Activated CD4-positive, alpha-beta T cell treated with anti-CD3 and anti-CD28 coated beads, Interleukin-2, Interleukin-6, amounts not matched to agents 100 ng/mL and 50 ng/mL, durations not matched to agents 16 hours and 8 hours (primary cell): ENCODE measurements at regions not wholly inside any gene's neighbourhood (a gene's known extent, or its start where the extent isn't known, plus 50 kb on each side); places are given as distances from the start of the nearest gene placed in this dataset.

Experiments
- DNase-seq: peaks from one replicate; pipeline ENCODE4 v3.0.0-alpha.2; 2020

DNA sequence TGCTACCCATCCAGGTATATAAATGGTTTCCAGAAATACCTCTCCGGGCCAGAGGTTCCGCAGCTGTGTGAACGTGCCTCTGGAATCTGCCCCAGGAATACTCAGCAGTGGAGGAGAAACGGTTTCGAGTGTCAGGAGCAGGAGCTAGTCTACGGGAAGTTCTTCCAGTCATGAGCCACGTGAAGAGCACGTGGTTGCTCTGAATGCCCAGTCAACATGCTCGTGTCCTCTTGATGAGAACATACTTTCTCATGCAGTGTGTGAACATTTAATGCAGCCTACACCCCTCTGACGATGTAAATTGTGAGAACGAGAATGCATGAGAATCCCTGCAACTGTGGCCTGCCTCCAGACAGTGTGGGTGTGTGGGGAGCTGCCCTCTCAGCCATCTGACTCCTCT lies 277.0 kb upstream of the SHH start:
- DNase-seq = no peak

DNA sequence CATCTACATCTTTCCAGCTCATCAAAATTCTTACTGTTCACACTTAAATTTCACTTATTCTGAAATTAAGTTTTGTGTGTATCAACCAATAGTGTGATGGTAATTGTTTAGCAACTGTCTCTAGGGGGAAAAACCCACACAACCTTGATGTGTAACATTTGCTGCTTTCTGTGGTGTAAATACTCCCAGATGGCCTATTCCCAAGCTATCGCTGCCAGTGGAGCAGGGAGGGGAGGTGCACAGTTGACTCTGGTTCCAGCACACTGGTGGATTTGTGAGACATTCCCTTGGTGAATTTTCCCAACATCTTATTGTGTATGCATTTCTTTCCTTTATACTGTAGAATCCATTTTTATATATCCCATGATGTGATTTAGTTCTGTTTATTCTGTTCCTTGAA lies 275.9 kb upstream of the SHH start:
- no peak for DNase-seq

DNA sequence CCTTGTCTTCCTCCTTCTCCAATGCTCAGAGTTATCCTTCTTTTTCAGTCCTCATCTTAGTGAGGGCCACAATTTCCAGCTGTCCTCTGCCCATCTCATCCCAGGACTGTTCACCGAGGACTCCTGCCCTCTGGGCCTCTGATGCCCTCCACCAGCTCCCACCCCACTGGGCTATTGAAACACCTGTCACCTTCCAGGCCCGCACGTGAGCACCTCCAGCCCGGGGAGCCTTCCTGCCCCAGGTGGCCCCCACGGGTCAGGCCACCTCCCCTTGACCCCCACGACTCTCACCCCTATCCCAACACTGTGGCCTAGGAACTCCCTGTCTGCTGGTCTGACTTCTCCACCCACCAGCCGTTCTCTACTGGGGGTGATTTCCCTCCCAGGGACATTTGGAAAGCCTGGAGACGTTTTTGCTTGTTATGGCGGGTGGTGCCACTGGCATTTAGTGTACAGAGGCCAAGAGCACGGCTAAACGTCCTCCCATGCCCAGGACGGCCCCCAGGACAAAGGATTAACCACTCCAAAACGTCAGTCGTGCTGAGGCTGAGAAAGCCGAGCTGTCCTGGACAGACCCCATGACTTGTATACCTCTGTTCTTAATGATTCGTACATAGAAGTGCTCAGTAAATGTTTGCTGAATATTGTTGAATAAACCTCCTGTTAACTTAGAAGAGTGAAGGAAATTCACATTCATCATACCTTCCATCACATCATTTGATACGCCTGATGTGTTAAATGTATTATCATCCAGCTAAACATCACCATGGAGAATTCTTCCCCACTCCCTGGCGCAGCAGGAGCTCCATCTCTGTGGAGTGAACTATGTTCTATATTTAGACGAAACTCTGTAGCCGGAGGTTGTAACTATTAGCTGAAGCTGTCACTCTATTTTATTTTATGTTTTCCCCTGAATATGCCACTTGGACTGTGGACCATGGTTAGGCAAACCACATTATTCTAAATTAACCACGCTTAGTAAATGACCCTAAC lies 270.1 kb upstream of the SHH start:
- DNase-seq = no peak

DNA sequence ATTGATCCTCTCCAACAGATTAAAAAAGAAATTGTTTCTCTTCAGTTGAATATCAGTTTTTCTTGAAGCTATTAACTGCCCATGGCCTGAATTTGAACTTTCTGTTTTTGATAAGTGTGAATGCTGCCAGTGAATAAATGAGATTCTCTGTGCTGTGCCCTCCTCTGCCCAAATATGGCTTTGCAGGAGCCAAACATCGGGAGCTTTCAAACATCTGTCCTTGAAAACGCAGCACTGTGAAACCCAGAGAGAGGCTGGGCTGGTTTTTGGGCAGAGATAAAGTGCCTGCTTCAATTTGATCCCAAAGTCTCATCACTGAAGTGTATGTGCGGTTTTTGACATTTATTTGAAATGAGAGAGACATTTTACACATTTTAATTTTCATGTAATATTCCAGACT lies 268.3 kb upstream of the SHH start:
- DNase-seq = no peak

DNA sequence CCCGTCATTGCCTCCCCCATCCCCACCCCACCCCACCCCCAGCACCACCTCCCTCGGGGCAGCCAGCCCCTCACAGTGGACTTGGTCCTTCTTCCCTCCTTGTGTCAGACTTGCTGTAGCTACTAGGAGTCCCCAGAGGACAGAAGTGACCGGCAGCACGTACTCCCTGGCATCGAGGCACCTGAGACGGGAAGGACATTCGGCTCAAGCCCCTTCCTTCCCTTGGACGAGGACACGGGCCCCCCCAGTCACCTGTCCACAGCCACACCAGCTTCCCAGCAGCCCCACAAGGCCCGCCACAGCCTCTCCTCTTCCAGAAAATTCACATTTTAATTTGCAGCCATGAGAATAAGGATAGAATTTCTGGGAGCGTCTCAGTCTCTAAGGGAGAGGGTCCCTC lies 267.8 kb upstream of the SHH start:
- no peak for DNase-seq

DNA sequence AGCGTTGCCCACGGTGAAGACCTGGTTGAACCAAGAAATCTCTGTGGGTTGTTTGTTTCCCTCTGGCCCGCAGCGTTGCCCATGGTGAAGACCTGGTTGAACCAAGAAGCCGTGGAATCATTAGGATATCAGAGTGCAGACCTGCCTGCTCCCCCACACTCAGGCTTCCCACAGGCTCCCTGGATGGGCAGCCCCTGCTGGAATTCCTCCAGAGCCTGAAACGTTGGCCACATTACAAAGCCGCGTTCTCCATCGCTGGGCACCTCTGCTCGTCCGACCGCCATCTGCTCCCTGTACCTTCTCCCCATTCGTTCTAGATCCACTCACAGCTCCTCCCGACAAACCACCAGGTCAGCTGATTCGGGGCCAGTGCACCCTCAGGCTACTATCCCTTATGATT lies 266.9 kb upstream of the SHH start:
- no peak for DNase-seq

DNA sequence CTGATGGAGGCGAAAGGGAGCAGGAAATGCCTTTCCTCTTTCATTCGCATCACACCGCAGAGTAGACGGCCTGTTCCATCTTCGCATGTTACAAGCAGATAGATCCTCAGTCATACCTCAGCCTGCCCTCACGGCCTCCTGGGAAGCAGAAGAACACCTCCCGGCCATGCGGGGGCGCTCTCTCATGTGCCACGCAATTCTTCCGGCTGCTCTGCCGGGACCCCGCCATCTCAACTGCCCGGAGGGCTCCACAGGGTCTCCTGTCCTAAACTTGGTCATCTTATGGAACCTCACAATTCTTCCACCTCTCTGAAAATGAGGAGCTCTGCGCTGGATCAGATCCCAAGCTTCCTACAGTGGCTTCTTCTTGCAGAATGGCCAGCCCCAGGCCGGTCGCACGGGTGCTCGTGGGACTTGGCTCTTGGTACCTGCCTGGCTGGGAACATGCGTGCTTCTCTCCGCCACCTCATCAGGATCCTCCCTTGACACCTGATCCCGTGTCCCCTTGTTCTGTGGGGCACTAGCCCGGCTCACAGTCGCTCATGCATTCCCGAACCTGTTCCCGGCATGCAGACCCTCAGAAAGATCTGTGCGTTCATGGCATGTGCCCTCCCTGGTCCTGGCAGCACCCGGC lies 262.8 kb upstream of the SHH start:
- no peak for DNase-seq

DNA sequence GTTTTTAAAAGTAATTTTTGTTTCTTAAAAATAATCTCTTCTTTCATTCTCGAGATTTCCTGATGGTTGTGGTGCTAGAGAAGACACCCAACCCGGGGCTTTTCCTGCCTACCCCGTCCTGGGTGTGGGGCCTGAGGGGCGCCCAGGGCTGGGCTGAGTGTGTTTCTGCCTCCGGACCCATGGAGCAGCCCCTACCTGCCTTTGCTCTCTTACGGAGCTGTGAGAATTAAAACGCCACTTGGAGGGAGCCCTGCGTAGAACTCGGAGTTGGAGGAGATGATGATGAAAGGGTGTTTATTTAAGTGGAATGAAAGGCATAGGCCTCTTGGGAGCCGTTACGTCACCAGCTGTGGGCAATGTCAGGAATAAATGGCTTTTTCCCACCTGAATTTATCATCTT lies 261.8 kb upstream of the SHH start:
- DNase-seq = no peak

DNA sequence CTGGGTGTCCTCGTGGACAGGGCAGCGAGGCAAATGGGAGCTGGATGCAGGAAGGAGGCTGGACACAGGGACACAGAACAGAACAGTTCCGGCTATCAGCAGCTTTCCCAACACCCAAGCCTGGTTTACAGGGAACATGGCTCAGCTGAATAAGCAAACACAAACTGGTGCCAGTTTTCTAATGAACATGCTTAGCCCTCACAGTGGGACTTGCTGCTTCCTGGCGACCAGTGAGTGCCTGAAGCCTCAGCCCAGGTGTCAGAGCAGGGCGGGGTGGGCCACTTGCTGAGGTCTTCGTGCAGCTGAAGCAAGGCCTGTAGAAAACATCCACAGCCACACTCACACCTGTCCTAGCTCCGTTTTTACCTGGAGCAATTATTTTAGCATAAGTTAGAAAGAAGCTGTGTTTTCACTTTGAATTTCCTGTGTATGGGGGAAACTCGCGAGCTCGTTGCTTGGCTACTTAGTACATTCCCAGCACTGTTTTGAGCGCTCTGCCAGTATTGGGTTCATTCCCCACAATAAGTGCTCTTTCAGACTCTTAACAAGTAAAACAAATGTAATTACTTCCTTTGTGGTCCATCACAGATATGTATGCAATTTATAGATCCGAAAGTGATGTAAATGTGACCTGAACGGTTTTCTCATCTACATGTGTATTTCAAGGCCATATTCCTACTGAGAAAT lies 261.2 kb upstream of the SHH start:
- no peak for DNase-seq

DNA sequence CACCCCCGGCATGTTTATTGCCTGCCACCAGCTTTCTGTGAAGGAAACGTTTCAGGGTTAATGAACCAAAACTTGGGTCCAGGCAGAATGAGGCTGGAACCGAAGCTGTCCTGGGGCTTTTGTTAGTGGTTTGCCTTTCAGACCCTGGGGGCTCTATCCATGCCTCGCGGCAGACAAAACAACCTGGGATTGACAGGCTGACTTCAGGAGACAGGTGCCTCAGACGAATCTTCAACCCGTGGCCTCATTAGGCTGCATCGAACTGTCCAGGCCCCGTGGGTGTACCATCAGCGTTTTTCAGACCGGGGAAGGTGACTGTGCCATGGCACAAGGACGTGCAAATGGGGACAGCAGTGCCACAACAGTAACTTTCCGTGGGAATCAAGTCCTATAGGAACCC lies 259.3 kb upstream of the SHH start:
- DNase-seq = no peak

DNA sequence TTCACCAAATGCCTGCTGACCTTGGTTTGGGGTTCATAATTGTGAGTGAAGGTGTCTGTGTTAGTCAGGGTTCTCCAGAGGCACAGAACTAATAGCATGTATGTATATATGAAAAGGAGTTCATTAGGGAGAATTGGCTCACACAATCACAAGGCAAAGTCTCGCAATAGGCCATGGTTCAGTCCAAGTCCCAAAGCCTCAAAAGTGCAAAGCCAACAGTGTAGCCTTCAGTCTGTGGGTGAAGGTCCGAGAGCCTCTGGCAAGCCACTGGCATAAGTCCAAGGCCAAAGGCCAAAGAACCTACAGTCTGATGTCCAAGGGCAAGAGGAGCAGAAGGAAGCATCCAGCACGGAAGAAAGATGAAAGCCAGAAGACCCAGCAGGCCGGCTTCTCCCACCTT lies 257.6 kb upstream of the SHH start:
- DNase-seq = no peak

DNA sequence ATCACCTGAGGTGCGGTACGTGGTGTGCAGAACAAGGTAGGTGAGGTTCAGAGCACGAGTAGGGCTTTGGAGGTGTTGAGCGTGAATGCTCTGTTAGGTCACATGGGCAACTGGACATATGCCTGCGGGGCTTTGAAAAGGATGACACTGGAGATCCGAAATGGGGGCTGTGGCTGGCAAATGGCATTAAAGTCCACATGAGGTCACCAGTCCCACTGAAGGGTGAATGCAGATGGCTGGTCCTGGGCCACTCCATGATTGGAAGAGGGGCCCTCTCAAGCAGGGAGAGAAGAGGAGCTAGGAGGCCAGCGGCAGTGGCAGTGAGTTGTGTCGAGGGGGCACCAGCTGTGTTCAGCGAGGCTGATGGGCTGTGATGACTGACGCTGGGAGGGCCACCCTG lies 254.9 kb upstream of the SHH start:
- DNase-seq = no peak

DNA sequence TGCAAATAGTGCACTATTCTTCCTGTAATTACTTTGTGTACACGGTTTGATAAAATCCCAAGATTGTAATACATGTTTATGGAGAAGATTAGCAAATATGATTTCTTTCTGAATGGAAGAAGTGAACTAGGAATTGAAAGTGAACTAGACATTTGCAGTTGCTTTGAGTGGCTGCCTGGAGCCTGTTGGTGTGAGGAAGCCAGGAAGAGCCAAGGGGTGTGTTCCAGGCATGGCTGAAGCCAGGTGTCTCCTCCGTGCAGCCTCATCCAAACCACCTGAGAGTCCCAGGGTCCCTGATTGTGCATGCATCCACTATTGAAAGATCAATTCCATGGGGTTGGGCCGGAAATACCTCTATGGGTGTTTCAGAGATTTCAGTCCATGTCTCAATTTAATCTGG lies 253.1 kb upstream of the SHH start:
- no peak for DNase-seq

DNA sequence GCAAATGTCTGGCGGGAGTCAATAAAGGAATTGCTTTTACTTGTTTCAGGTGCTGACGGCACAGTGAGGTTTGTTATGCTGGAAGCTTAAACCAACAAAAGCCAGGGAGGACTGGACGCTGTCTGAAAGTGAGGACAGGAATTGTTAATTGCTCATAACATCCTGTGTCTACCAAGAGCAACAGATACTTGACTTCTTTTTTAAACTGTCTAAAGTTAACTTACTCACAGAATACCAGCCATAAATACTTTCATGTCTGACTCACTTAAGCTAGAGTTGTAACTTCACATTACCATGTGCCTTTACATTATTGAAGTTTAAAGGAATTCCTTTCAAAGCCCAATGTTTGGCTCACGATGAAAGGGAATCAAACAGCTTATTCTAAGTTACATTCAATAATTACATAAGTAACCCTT lies 252.7 kb upstream of the SHH start:
- no peak for DNase-seq

DNA sequence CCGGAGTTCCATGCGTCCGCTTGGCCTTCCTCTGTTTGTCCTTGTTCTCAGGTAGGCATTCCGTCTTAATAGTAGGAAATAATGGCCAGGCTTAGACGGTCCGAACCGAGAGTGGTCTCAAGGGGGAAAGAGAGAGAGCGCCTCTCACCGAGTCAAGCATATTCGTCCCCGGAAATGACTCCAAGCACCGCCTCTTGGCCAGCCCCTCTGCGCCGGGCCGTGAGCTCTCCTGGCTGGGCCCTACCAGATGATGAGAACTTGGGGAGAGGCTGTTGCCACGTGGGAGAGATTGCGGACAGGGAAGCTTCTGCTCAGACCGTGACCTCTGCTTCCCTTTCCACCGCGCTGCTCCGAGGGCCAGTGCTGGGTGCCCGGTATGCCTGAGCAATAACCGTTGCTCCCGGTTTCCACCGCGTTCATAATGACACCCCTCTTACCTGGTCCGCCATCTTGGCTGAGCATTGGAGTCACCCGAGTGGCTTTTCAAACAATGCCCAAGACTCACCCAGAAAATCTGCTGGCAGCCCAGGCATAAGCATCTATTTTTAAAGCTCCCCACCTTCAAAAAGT lies 251.1 kb upstream of the SHH start:
- no peak for DNase-seq

DNA sequence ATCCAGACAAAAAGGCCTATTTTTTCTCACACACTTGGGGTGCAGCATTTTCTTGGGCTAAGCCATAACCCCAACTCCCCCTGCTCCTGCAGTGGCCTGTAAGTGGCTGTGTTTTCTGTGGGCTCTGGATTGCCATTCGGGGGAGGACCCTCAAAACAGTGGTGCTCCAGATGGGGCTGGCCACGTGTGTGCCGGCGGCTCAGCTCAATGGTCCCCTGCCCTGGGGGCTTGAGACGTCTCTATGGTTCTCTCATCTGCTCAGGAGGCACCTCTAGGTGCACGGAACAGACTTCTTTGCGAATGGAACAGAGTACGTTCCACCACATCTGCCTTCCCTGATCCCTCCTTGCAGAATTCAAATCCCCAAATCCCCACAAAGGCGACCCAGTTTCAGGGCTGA lies 250.0 kb upstream of the SHH start:
- DNase-seq = no peak

DNA sequence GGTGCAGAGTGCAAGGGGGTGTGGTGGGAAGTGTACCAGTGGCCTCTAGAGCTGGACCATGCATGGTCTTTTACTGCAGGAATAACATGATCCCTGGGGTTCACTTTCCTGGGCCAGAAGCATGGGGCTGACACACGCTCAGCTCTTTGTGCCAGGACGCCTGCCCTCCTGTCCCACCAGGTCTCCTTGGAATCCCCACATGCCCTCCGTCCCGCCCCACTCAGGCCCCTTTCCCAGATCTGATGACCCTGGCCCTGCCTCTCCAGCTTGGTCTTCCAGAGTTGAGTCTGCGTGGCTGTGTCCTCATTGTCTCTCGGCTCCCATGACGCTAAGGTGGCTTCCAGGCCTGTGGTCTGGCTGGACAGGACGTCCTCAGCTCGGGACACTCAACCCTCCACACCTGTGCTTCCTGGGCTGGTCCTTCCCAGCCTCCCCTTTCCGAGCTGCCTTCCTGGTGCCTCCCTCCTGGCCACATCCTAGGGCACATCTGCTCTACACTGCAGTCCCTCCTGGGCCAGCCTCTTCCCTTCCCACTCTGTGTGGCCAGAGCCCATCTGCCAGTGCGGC lies 249.5 kb upstream of the SHH start:
- no peak for DNase-seq

DNA sequence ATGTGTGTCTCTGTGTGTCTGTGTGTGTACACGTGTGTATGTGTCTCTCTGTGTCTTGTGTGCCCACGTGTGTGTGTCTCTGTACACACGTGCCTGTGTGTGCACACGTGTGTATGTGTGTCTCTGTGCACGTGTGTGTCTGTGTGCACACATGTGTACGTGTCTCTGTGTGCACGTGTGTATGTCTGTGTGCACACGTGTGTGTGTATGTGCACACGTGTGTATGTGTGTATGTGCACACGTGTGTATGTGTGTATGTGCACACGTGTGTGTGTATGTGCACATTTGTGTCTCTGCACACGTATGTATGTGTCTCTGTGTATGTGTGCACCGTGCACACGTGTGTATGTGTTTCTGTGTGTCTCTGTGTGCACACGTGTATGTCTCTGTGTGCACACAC lies 248.7 kb upstream of the SHH start:
- no peak for DNase-seq

DNA sequence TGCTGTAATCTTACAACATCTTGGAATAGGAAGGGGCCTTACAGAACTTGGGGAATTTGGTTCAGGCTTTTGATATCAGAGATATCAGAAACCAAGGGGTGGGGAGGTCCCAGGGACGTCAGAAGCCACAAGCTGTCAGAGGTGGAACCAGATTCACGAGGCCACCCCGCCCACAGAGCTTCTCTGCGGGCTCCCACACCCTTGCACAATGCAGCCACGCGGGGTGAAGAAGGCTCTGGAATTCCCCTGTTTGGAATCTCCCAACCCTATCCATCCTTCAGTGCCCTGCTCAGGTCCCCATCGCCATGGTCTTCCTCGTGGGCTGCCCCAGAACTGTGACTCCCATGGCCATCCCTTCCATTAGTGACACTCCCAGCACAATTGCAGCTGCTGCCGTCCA lies 247.1 kb upstream of the SHH start:
- DNase-seq = no peak

DNA sequence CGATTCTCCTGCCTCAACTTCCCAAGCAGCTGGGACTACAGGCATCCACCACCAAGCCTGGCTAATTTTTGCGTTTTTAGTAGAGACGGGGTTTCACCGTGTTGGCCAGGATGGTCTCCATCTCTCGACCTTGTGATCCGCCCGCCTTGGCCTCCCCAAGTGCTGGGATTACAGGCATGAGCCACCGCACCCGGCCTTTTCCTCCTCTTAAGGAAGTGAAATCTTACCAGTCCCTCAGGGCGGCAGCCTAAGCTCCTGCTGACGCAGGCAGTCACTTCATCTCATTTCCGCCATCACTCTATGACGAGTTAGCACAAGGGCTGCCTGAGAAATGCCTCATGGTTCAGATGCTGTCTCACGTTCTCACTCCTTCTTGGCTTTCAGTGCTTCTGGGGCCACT lies 246.0 kb upstream of the SHH start:
- DNase-seq = no peak

DNA sequence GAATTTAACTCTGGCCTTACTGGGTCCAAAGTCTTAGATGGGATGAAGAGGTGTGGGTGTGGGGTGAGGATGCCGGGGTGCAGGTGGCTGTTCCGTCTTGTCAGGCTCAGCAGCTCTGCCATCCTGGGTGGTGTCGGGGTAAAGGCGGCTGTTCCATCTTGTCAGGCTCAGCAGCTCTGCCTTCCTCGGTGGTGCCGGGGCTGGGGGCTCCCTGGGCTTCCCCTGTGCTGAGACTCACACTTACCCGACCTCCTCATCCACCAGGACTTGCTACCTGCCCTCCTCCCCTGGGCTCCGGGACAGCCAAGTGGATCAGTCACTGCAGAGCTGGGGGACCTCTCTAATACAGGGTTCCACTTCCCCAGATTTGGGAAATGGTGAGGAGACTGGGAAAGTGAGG lies 244.3 kb upstream of the SHH start:
- DNase-seq = no peak

DNA sequence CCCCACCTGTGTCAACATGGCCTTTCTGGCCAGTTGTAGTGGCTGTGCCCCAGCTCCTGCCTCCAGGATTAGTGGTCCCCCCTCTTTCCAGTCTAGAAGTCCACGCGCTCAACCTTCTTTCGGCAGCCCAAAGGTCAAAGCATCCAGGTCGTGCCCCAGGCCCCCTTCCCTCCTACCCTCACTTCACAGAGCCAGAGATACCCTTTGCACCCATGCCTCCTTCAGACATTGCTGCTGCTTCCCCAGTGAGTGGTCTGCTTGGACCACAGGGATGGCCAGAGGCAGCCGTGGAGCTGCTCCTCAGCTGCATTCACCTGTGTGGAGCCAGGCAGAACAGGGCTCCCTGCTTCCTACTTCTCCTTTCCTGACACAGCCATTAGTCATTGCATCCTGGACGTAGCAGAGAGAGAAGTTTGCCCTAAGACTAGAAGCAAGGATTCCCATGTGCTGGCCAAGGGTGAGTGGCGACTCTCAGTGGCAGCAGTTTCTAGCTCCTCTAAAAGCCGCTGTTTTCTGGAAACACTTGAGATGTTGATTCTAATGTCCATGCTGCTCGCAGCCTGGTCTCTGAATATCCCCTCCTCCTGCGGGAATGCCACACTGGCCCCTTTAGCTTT lies 243.1 kb upstream of the SHH start:
- no peak for DNase-seq

DNA sequence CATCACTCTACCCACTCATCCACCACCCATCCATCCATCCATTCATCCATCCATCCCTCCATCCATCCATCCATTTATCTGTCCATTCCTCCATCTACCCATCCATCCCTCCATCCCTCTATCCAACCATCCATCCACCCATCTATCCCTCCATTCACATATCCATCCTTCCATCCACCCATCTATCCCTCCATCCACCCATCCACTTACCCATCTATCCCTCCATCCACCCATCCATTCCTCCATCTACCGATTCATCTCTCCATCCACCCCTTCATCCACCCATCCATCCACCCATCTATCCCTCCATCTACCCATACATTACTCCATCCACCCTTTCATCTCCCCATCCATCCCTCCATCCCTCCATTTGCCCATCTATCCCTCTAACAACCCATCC lies 239.6 kb upstream of the SHH start:
- DNase-seq = no peak
